HG02884 (cell line): ENCODE measurements at regions not wholly inside any gene's neighbourhood (a gene's known extent, or its start where the extent isn't known, plus 50 kb on each side); places are given as distances from the start of the nearest gene placed in this dataset.
"Not testable (repeated sequence)": the region's sequence is repeated elsewhere in the genome, so short reads cannot be mapped to it uniquely, and the experiment has no call there.

Experiments used
- ATAC-seq: cut with Tn5 transposase; IDR thresholded peaks from one replicate; pipeline ENCODE4 v1.9.1; 2021; ENCODE audit warnings: mild to moderate bottlenecking, moderate library complexity; ENCODE audit not compliant: unreplicated experiment

DNA sequence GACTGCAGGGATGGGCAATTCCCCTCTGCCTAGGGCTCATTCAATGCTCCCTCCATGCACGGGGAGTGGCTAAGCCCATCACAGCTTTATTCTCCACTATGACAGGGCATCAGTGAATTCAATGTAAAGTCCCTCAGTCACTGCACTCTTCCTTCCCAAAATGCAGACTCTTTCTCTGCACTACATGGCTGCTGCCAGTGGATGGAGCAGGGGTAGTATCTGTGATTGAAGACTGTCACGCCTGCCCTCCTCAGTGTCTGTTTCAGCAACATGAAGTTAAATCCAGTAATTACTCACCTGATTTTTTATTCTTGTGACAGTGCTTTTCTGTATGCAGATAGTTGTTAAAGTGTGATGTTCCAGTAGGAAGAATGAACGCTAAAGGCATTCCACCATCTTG, 1323.2 kb downstream of the AMY1C start:
- ATAC-seq: no peak

GRCh38 chr1:105073660-105074059, 1324.0 kb downstream of the AMY1C start:
- ATAC-seq: no peak

DNA sequence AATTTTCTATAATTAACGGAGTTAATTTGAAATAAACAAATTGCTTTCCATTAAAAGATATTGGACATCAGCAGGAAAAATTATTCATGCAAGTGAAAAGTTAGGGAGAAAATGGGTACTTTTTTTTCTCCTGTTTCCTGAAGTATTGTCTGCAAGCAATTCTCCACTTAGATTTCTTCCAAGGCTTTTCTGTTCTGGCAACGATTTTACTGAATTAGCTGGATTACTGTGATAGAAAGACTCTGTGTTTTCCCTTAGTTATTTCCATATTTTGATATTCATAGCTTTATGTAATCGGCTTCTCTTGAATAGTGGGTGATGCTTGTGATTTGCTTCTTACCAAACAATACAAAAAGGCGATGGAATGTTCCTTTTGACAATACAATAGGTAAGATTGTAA, 1333.9 kb downstream of the AMY1C start:
- ATAC-seq: no peak

DNA sequence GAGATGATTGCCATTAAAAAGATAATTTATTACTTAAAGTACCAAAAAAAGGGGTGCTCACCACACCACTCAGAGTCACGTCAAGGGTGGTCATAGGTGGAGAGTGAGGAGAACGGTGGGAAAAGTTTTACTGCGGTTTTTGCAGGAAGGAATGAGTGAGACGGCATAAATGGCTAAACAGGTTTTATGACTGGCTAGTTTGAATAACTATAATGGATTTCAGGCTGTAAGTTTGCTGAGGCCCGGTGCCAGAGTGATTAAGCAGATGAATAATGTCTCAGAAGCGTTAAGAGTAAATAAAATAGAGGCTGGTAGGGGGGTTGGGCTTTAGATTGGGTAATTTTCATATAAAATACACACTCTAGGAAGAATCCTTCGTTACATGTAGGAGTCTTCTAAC, 1337.8 kb downstream of the AMY1C start:
- no peak for ATAC-seq

DNA sequence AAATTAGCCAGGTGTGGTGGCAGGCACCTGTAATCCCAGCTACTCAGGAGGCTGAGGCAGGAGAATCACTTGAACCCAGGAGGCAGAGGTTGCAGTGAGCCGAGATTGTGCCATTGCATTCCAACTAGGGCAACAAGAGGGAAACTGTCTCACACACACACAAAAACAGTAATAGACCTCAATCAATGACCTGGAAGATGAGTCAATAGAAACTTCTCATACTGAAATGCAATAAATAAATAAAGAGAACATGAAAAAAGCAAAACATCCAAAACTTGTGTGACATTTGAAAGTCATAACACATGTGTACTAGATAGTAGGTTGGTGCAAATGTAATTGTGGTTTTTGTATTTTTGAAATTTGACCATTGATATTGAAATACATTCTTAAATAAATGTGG, 1338.5 kb downstream of the AMY1C start:
- no peak for ATAC-seq

GRCh38 chr1:105093893-105094292, 1344.2 kb downstream of the AMY1C start:
- not testable (repeated sequence) for ATAC-seq

DNA sequence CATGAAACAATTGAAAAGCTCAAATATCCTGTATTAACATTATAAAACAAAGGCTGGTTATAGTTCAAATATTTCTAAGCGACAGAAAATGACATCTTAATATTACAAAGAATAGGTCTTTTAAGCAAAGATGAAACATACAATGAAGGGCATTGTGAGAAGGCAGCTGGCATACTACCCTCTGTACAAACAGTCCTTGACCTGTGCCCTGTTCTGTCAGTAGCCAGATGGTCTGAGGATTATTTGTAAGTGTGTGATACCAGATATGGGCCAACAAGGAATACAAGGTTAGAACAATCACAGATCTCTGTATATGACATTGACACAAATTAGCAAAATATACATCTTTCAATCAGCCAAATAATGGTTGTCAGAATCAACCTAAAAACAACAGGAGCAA, 1350.4 kb downstream of the AMY1C start:
- ATAC-seq: no peak

- no peak for ATAC-seq
Observed at GRCh38 chr1:105101261-105101660, 1351.6 kb downstream of the AMY1C start.

DNA sequence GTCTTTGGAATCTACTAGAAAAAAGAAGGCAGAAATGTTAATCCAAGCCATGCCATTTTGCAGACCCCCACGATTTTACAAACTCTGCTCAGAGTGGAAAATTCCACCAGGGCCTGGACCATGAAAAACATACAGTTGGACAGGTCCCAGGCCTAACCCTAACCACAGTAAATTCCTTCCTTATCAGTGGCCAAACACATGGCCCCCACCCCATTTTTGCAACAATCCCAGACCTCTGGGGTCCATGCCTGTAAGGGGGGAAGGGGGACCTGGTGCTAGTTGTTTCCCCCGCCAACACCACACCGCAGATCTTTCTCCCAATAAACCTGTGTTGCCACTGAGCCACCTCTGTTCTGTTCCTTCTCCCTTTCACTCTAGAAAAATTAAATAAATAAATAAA, 1352.7 kb downstream of the AMY1C start:
- no peak for ATAC-seq

DNA sequence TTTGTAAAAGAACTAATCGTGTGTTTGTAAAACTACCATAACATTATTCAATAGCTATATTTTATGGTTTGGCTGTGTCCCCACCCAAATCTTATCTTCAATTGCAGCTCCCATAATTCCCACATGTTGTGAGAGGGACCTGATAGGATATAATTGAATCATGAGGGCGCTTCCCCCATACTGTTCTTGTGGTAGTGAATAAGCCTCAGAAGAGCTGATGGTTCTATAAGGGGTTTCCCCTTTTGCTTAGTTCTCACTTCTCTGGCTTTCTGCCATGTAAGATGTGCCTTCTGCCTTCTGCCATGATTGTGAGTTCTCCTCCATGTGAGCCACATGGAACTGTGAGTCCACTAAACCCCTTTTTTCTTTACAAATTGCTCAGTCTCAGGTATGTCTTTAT, 1372.3 kb downstream of the AMY1C start:
- ATAC-seq: no peak

- ATAC-seq: no peak
Observed at GRCh38 chr1:105137543-105138457, 1388.1 kb downstream of the AMY1C start.

- no peak for ATAC-seq
Observed at GRCh38 chr1:105138458-105138893, 1388.8 kb downstream of the AMY1C start.

DNA sequence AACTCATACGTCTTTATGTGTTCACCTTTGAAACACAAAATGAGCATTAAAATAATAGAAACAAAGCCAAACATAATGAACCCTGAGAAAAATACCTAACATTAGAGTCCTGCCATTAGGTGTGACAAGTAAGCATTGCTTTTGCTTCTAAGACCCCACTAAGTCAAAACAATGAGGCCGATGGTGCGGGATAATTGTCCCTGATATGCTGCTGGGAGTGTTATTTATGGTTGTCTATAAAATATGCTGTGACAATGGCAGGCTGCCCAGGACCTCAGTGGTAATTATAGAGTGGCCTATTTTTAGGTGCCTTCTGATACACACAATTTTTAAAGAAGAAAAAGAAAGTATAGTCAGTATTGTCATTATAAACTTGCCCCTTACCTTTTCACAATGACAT, 1423.1 kb downstream of the AMY1C start:
- ATAC-seq: no peak

- ATAC-seq: no peak
Observed at GRCh38 chr1:105180789-105181188, 1431.1 kb downstream of the AMY1C start.

DNA sequence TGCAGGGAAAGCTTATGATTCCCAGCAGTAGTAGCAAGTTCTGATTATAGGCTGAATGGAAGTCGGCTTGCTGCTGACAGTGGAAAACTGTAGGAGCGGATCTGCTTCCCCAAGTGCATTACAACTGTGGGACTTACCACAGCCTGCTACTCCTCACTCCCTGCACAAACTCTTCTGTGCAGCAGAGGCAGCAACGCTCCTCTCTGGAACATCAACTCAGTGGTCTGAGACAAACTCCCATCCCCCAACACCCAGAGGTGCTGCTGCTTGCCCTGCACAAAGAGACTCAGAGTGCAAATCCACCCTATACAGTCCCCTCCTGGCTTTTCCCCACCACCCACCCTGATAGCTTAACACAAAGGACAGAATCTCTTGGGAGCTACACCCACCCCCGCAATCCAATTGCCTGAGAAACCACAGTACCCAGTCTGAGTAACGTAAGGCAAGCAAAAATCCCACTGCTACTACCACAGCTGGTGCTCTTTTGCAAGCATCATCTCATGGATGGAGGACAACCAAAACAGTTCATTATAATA, 1455.2 kb downstream of the AMY1C start:
- ATAC-seq: no peak

DNA sequence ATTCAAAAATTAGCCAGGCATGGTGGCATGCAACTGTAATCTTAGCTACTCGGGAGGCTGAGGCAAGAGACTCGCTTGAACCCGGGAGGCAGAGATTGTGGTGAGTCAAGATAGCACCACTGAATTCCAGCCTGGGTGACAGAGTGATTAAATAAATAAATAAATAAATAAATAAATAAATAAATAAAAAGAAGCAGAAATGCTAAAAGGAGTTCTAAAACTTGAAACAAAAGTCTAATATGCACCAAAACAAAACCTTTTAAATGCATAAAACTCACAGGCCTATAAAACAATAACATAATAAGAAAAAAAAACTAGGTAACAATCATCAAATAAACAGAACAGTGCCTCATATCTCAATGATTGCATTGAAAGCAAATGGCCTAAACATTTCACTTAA, 1458.9 kb downstream of the AMY1C start:
- no peak for ATAC-seq

DNA sequence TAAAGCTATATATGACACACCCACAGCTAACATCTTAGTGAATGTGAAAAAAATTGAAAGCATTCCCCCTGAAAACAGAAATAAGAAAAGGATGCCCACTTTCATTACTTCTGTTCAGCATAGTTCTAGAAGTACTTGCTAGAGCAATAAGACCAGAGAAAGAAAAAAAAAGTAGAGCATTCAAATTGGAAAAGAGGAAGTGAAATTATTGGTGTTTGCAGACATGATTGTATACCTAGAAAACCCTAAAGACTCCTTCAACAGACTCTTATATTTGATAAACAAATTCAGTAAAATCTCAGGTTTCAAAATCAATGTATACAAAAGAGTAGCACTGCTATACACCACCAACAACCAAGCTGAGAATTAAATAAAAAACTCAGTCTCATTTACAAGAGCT, 1461.0 kb downstream of the AMY1C start:
- ATAC-seq: no peak

- no peak for ATAC-seq
Observed at GRCh38 chr1:105231378-105231777, 1481.7 kb downstream of the AMY1C start.

DNA sequence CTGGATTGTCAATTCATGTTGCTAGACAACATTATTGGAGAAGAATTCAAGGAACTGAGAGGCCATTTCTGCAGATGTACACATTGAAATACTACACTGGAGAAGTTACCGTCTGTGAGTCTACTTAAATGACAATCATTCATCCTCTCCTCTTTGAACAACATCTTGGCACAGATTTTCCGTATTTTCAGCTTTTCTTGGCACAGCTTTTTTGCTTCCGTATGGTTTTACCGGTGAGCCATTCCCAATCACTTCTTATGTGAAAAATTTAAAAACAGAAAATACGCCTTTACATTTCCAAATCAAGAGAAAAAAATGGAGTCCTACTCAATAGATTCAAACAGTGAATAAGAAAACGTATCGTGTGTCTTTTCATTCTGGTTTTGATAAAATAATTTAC, 1493.7 kb downstream of the AMY1C start:
- ATAC-seq: no peak

DNA sequence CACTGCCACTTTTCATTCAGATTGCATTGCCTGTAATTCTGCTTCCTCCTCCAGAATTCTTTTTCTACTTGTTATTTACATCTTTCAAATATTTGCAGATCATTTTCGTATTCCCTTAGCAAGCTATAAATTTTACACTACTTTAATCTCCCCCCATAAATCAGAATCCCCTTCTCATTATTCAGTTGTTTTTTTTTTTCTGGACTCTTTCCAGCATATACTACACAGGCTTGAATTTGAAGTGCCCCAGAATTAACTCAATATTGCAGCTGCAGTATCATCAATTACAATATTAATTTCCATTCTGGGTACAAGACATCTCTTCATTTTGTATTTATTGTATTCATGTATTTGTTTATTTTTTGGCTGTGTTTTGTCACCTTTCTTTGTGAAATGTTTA, 1494.3 kb downstream of the AMY1C start:
- ATAC-seq: no peak

DNA sequence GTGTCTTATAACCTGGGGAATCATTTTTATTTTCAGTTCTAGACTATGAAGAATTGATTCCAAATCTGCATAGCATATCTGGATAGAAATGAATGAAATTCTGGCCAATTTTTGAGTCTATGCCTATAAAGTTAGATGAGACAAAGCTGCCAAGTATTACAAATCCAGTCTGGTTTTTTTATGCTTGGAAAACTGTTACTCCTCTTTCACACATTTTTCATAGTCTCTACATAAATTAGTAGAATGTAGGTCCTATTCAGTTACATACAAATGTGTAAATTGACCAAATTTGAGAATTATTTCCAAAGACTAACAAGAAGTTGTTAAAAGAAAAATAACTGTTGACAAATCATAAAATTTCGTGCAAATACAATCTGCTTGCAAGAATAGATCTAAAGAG, 1505.2 kb downstream of the AMY1C start:
- ATAC-seq: no peak

GRCh38 chr1:105260001-105260400, 1510.3 kb downstream of the AMY1C start:
- ATAC-seq: no peak

- ATAC-seq: no peak
Observed at GRCh38 chr1:105270966-105271365, 1521.3 kb downstream of the AMY1C start.
